SU-DHL-6 (cell line): ENCODE measurements at regions not wholly inside any gene's neighbourhood (a gene's known extent, or its start where the extent isn't known, plus 50 kb on each side); places are given as distances from the start of the nearest gene placed in this dataset.

Experiments used
- CTCF ChIP-seq: fragments of 200-600 bp; sonication (generic); IDR thresholded peaks from one replicate; pipeline ENCODE4 v1.5.1; 2017; ENCODE audit warnings: antibody characterized with exemption, mild to moderate bottlenecking, low read length, moderate library complexity; ENCODE audit not compliant: insufficient read depth, poor library complexity, severe bottlenecking
- EZH2phosphoT487 ChIP-seq: fragments of 200-600 bp; sonication (generic), shearing (Covaris generic); conservative IDR thresholded peaks from 2 replicates; pipeline ENCODE4 v1.6.1; 2018; ENCODE audit warnings: mild to moderate bottlenecking, antibody characterized with exemption, low read length, moderate library complexity, mixed read lengths

GRCh38 chr3:118803096-118803476 lies 231.6 kb downstream of the IGSF11 start:
- no peak for TF ChIP-seq CTCF
- no peak for TF ChIP-seq EZH2phosphoT487
